Panc1 (cell line): ENCODE measurements at regions not wholly inside any gene's neighbourhood (a gene's known extent, or its start where the extent isn't known, plus 50 kb on each side); places are given as distances from the start of the nearest gene placed in this dataset.

Experiments
- ATAC-seq: fragments of 200-7000 bp; cut with Tn5 transposase; 2 replicates; pipeline ENCODE4 v1.9.1; 2020; ENCODE audit warnings: mild to moderate bottlenecking, moderate library complexity
- BruUV-seq: library from RNA; stranded (reverse); fragments of 400-500 nt; replicated peaks from 2 replicates; lab custom pipeline; 2021; lab: Mats Ljungman, UMichigan
- CTCF ChIA-PET: fragments of 300-600 bp; sonication (Branson Sonifier 250); formaldehyde crosslinking; loops from one replicate; lab custom pipeline; 2022; ENCODE audit warnings: antibody characterized with exemption; lab: Charles Lee
- POLR2A ChIA-PET: fragments of 300-600 bp; sonication (Branson Sonifier 250); formaldehyde crosslinking; loops from one replicate; lab custom pipeline; 2022; ENCODE audit warnings: antibody characterized with exemption; lab: Charles Lee
- DNase-seq: peaks from one replicate; pipeline ENCODE4 v3.0.0-alpha.2; 2010; ENCODE audit warnings: low read depth, low spot score
- H3K27ac ChIP-seq: 2 replicates; pipeline ENCODE4 v1.5.1; 2011; ENCODE audit warnings: mild to moderate bottlenecking, low read length, inconsistent platforms
- H3K27me3 ChIP-seq: fragments of 200-500 bp; sonication (Bioruptor generic); 2 replicates; pipeline ENCODE4 v1.6.0; 2014; ENCODE audit warnings: low read length, inconsistent platforms; ENCODE audit not compliant: control insufficient read depth, insufficient read depth
- H3K36me3 ChIP-seq: fragments of 200-500 bp; sonication (Bioruptor generic); 2 replicates; pipeline ENCODE4 v1.5.1; 2014; ENCODE audit warnings: inconsistent platforms, mild to moderate bottlenecking, low read length, moderate library complexity; ENCODE audit not compliant: control insufficient read depth, insufficient read depth
- H3K4me1 ChIP-seq: 2 replicates; pipeline ENCODE4 v1.5.1; 2011; ENCODE audit warnings: inconsistent platforms, mild to moderate bottlenecking, low read length, moderate library complexity; ENCODE audit not compliant: control insufficient read depth, insufficient read depth
- H3K4me3 ChIP-seq, 2 experiments: 2 replicates each; pipeline ENCODE4 v1.5.1; 2011 to 2012; ENCODE audit warnings: low read depth in 2 of 2, low read length in 2 of 2, mild to moderate bottlenecking in 2 of 2, inconsistent platforms in 1 of 2, moderate library complexity in 1 of 2
- H3K9me3 ChIP-seq: fragments of 200-500 bp; sonication (Bioruptor generic); 2 replicates; pipeline ENCODE4 v1.5.1; 2014; ENCODE audit warnings: low read depth, mild to moderate bottlenecking, inconsistent platforms, low read length, moderate library complexity; ENCODE audit not compliant: control insufficient read depth, insufficient read depth
- POLR2AphosphoS5 ChIP-seq: IDR thresholded peaks from 2 replicates; pipeline ENCODE4 v1.6.1; 2012; ENCODE audit warnings: mild to moderate bottlenecking, low read depth, low read length, moderate library complexity
- SIN3A ChIP-seq: IDR thresholded peaks from 2 replicates; pipeline ENCODE4 v1.6.1; 2012; ENCODE audit warnings: low read depth, mild to moderate bottlenecking, low read length, moderate library complexity, borderline replicate concordance; ENCODE audit not compliant: insufficient read depth
- TCF7L2 ChIP-seq: IDR thresholded peaks from 2 replicates; pipeline ENCODE4 v1.6.1; 2011; ENCODE audit warnings: mild to moderate bottlenecking, low read depth, low read length, inconsistent platforms
- in situ Hi-C: cut with HindIII; loops from 2 replicates; pipeline ENCODE4 v1.10.0; 2016; ENCODE audit warnings: low sequenced_read_pairs, low pct_unique_long_range_greater_than_20kb
- intact Hi-C: fragments of 100-400 bp; cut with micrococcal nuclease; formaldehyde crosslinking; loops from one replicate; pipeline ENCODE4 v1.10.0; 2022; ENCODE audit not compliant: unreplicated experiment
- TF ChIP-seq, protein P1 (sequence below), 2 experiments: IDR thresholded peaks; 2 replicates each; pipeline ENCODE4 v1.6.1; 2011 to 2012; ENCODE audit warnings: low read depth in 2 of 2, control low read depth in 1 of 2, low read length in 1 of 2, mild to moderate bottlenecking in 1 of 2, moderate library complexity in 1 of 2; ENCODE audit not compliant: insufficient read depth in 1 of 2
- TF ChIP-seq, protein P2 (sequence below): fragments of 450-650 bp; IDR thresholded peaks from 2 replicates; pipeline ENCODE4 v1.5.1; 2017; ENCODE audit warnings: mild to moderate bottlenecking

DNA sequence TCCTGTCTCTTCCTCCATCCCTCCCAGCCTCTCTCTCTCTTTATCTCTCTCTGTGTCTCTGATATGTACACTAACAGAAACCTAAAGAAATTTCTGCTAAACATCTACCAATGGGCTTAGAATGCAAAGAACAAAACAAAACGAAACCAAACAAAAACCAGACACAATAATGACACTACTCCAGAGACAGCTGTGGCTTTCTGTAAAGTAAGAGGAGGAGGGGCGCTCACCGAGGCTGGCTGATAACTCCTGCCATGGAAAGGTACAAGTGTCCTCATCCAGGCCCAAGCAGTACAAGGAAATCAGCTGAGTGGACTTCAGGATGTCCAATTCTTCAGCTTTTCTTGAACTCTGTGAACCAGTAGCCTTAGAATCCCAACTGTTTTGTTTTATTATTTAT is 70.4 kb upstream of the FZD8 start:
- Histone ChIP-seq H3K27ac (no peak overlapping the region), H3K36me3 (no peaks in the 10 kb centered on the region), H3K4me1 (no peaks in the 10 kb centered on the region), H3K4me3 (no peak overlapping the region), H3K9me3 (no peaks in the 10 kb centered on the region), H3K27me3 (no peaks in the 10 kb centered on the region)
- intact Hi-C loops (no loop called here), in situ Hi-C loops (no loop called here)
- no peak for DNase-seq
- TF ChIP-seq, protein P1, sequence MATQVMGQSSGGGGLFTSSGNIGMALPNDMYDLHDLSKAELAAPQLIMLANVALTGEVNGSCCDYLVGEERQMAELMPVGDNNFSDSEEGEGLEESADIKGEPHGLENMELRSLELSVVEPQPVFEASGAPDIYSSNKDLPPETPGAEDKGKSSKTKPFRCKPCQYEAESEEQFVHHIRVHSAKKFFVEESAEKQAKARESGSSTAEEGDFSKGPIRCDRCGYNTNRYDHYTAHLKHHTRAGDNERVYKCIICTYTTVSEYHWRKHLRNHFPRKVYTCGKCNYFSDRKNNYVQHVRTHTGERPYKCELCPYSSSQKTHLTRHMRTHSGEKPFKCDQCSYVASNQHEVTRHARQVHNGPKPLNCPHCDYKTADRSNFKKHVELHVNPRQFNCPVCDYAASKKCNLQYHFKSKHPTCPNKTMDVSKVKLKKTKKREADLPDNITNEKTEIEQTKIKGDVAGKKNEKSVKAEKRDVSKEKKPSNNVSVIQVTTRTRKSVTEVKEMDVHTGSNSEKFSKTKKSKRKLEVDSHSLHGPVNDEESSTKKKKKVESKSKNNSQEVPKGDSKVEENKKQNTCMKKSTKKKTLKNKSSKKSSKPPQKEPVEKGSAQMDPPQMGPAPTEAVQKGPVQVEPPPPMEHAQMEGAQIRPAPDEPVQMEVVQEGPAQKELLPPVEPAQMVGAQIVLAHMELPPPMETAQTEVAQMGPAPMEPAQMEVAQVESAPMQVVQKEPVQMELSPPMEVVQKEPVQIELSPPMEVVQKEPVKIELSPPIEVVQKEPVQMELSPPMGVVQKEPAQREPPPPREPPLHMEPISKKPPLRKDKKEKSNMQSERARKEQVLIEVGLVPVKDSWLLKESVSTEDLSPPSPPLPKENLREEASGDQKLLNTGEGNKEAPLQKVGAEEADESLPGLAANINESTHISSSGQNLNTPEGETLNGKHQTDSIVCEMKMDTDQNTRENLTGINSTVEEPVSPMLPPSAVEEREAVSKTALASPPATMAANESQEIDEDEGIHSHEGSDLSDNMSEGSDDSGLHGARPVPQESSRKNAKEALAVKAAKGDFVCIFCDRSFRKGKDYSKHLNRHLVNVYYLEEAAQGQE (IDR thresholded peaks at IDR 0.05; ENCODE audit: insufficient read depth in 1 of 2, low read depth in 2 of 2, low read length in 1 of 2), result no peak
- TF ChIP-seq POLR2AphosphoS5 (no peak), SIN3A (no peak), TCF7L2 (no peak)
- TF ChIP-seq, protein P2, sequence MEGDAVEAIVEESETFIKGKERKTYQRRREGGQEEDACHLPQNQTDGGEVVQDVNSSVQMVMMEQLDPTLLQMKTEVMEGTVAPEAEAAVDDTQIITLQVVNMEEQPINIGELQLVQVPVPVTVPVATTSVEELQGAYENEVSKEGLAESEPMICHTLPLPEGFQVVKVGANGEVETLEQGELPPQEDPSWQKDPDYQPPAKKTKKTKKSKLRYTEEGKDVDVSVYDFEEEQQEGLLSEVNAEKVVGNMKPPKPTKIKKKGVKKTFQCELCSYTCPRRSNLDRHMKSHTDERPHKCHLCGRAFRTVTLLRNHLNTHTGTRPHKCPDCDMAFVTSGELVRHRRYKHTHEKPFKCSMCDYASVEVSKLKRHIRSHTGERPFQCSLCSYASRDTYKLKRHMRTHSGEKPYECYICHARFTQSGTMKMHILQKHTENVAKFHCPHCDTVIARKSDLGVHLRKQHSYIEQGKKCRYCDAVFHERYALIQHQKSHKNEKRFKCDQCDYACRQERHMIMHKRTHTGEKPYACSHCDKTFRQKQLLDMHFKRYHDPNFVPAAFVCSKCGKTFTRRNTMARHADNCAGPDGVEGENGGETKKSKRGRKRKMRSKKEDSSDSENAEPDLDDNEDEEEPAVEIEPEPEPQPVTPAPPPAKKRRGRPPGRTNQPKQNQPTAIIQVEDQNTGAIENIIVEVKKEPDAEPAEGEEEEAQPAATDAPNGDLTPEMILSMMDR, result no peak
- ChIA-PET CTCF (no interaction called here), POLR2A (no interaction called here)
- ATAC-seq, result no peak
- no TSS peak for BruUV-seq

DNA sequence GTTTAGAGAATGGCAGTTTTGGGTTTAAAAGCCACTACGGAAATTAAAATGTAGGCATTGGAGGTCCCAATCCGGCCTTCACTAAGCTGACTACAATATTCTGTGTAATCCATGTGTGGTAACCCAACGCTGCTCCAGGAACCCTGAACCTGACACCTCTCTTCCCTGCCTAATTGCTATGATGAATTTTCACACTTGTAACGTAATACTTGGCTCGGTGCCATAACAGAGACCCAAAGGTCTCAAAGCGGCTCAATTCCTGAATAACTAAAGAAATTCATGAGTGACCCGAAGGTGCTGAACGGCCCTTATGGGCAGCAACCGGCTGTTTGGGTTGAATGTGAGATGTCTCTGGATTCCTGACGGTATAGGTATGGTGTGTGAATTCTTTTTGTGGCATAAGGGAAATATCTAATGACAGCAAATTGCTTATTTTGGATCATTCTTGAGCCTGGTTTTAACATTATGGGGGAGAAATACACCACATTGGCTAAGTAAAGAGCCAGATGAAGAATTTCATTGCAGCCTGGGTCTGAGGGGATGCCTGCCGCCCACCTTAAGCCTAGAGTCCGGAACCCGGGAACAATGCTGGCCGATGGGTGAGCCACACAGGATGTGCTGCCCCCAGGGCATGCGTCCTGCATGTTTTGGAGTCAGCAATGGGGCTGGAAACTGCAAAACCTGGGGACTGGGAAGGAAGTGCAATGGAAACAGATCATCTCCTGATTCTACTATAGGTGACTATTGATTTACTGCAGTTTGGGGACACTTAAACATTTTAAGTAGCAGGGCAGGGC is 69.7 kb upstream of the FZD8 start:
- in situ Hi-C loops, result no loop called here
- no TSS peak for BruUV-seq
- Histone ChIP-seq H3K36me3 (no peaks in the 10 kb centered on the region), H3K9me3 (no peaks in the 10 kb centered on the region), H3K27ac (no peak overlapping the region), H3K4me3 (no peak overlapping the region), H3K27me3 (no peaks in the 10 kb centered on the region), H3K4me1 (no peaks in the 10 kb centered on the region)
- intact Hi-C loops, result no loop called here
- ATAC-seq (no peak), DNase-seq (no peak)
- ChIA-PET CTCF (no interaction called here), POLR2A (no interaction called here)
- TF ChIP-seq POLR2AphosphoS5, result no peak
- TF ChIP-seq, protein P1 (IDR thresholded peaks at IDR 0.05; ENCODE audit: insufficient read depth in 1 of 2, low read depth in 2 of 2, low read length in 1 of 2), result no peak
- no peak for TF ChIP-seq TCF7L2
- TF ChIP-seq, protein P2, result no peak
- no peak for TF ChIP-seq SIN3A
